ENCODE measurements at regions not wholly inside any gene's neighbourhood (a gene's known extent, or its start where the extent isn't known, plus 50 kb on each side); places are given as distances from the start of the nearest gene placed in this dataset.

GRCh38 chr13:65287405-65287804 is 1942.7 kb downstream of the PCDH9 start:
- no peak overlapping the region for H3K9ac ChIP-seq (ENCODE audit: control insufficient read depth, insufficient read depth, low read length)
- intact Hi-C loops (cut with micrococcal nuclease; ENCODE audit: unreplicated experiment) (no loop called here), in situ Hi-C loops (cut with MboI) (no loop called here)
- no TSS peak for BruUV-seq (replicated peaks)
- WGBS (ENCODE audit: insufficient coverage, insufficient replicate concordance, low lambda C conversion rate, missing lambda C conversion rate): 8% methylated on average over 1 of the region's 1 CpG
- H3K36me3 ChIP-seq (ENCODE audit: control insufficient read depth in 2 of 2, insufficient read depth in 2 of 2, low read length in 1 of 2): no peaks in the 10 kb centered on the region
- no peak for ATAC-seq
- ChIA-PET POLR2A (no interaction called here), RAD21 (ENCODE audit: unreplicated experiment) (no interaction called here), CTCF (no interaction called here), SMC1A (ENCODE audit: uncharacterized antibody, unreplicated experiment) (no interaction called here)
- H2AFZ ChIP-seq (ENCODE audit: control insufficient read depth, low read depth, low read length): no peak overlapping the region
- no peaks in the 10 kb centered on the region for H3K9me3 ChIP-seq (replicated peaks; ENCODE audit: control insufficient read depth, insufficient read depth, low read length)
- no peak overlapping the region for H3K4me3 ChIP-seq
- no peak overlapping the region for H3K27ac ChIP-seq (ENCODE audit: control insufficient read depth, insufficient read depth)
- no peak for DNase-seq (ENCODE audit: low read depth, low spot score)
- H3K4me2 ChIP-seq (ENCODE audit: control insufficient read depth, insufficient read depth): no peak overlapping the region
- H3K4me1 ChIP-seq (ENCODE audit: control insufficient read depth, insufficient read depth, low read length): no peaks in the 10 kb centered on the region
- no peaks in the 10 kb centered on the region for H3K79me2 ChIP-seq (ENCODE audit: control insufficient read depth, insufficient read depth, low read length)
- TF ChIP-seq SRF (IDR thresholded peaks at IDR 0.05; ENCODE audit: low read depth in 2 of 2, low read length in 2 of 2) (no peak), IRF3 (IDR thresholded peaks at IDR 0.05) (no peak), CREB1 (IDR thresholded peaks at IDR 0.05; ENCODE audit: low read depth) (no peak), MYC (IDR thresholded peaks at IDR 0.05; ENCODE audit: insufficient read depth, insufficient read length, insufficient replicate concordance, low read length, severe bottlenecking) (no peak), HDGF (IDR thresholded peaks at IDR 0.05) (no peak), YY1 (IDR thresholded peaks at IDR 0.05; ENCODE audit: low read depth, low read length) (no peak), PRDM15 (CRISPR knock-in tag; IDR thresholded peaks at IDR 0.05) (no peak), FOS (IDR thresholded peaks at IDR 0.05; ENCODE audit: borderline replicate concordance, extremely low read depth, insufficient read length) (no peak), KAT2A (conservative IDR thresholded peaks at IDR 0.05; ENCODE audit: control insufficient read depth, low read depth, low read length) (no peak), HDAC6 (IDR thresholded peaks at IDR 0.05; ENCODE audit: unreplicated experiment) (no peak), POU2F2 (IDR thresholded peaks at IDR 0.05; ENCODE audit: borderline replicate concordance, low read depth, low read length) (no peak), HCFC1 (IDR thresholded peaks at IDR 0.05; ENCODE audit: low read length) (no peak), RFX5 (IDR thresholded peaks at IDR 0.05; ENCODE audit: low read depth, low read length) (no peak), RAD21 (IDR thresholded peaks at IDR 0.05; ENCODE audit: insufficient read depth, low read depth, low read length) (no peak)
- TF ChIP-seq, protein P1, sequence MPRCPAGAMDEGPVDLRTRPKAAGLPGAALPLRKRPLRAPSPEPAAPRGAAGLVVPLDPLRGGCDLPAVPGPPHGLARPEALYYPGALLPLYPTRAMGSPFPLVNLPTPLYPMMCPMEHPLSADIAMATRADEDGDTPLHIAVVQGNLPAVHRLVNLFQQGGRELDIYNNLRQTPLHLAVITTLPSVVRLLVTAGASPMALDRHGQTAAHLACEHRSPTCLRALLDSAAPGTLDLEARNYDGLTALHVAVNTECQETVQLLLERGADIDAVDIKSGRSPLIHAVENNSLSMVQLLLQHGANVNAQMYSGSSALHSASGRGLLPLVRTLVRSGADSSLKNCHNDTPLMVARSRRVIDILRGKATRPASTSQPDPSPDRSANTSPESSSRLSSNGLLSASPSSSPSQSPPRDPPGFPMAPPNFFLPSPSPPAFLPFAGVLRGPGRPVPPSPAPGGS (IDR thresholded peaks at IDR 0.05; ENCODE audit: borderline replicate concordance, insufficient read depth, low read depth, low read length, poor library complexity, severe bottlenecking): no peak
- no peaks in the 10 kb centered on the region for H3K27me3 ChIP-seq (replicated peaks in 1 of 2; ENCODE audit: control insufficient read depth in 2 of 2, insufficient read depth in 2 of 2, low read length in 1 of 2)
- no peaks in the 10 kb centered on the region for H4K20me1 ChIP-seq (ENCODE audit: control insufficient read depth, insufficient read depth)
- FAIRE-seq: no peak
